GM10248 (cell line): ENCODE measurements at regions not wholly inside any gene's neighbourhood (a gene's known extent, or its start where the extent isn't known, plus 50 kb on each side); places are given as distances from the start of the nearest gene placed in this dataset.

Experiments used
- CTCF ChIA-PET: fragments of 300-600 bp; sonication (Branson Sonifier 250); formaldehyde crosslinking; extraction: SDS; loops from one replicate; lab custom pipeline; 2021; ENCODE audit warnings: antibody characterized with exemption; lab: Yijun Ruan, JAX
- POLR2A ChIA-PET: fragments of 350-650 bp; sonication (Branson Sonifier 250); formaldehyde crosslinking; extraction: SDS; loops from one replicate; lab custom pipeline; 2020; ENCODE audit warnings: antibody characterized with exemption; lab: Yijun Ruan, JAX
- DNase-seq: peaks from one replicate; pipeline ENCODE4 v3.0.0; 2012; ENCODE audit errors: extremely low spot score
- CTCF ChIP-seq: IDR thresholded peaks from 2 replicates; pipeline ENCODE4 v1.5.1; 2012; ENCODE audit warnings: mild to moderate bottlenecking, low read depth; ENCODE audit errors: extremely low read depth, missing control alignments, control extremely low read depth

DNA sequence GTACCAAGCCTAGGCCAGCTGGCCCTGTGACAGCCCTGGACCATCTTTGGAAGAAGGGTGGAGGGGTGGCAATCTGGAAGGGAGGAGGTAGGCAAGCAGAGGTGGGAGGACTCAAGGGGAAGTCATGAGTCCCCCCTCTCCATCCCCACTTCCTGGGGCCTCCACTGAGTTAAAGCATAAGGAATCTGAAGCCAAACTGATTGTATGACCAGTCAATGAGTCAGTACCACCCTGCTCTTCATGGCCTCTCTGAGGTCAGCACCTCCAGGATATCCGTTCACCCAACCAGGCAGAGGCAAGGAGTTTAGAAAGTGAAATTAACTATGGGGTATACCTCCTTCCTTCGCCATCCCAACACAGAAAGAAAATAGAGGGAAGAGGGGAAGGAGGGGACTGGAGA is 272.7 kb downstream of the SOX9 start:
- POLR2A ChIA-PET: no interaction called here
- no peak for DNase-seq
- CTCF ChIA-PET: no interaction called here

DNA sequence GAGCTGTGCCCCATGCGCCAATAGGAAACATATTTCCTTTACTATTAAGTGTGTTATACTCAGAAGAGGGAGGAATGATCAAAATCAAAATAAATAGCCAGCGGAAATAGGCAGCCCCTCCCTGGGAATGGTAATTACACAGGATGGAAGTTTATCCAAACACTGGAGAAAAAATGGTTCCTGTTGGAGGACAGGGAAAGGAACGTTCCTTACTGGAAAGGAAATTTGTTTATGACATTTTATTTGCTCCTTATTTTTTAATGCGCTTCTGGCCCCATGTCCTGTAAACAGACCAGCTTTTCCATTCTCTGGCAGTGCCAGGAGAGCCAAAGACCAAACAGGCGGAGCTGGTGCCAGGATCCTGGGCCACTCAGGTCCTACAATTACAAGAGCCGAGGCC is 273.7 kb downstream of the SOX9 start:
- DNase-seq: no peak
- POLR2A ChIA-PET: no interaction called here

More for the DNA sequence above, 272.7 kb downstream of the SOX9 start:
- no peak for TF ChIP-seq CTCF

DNA sequence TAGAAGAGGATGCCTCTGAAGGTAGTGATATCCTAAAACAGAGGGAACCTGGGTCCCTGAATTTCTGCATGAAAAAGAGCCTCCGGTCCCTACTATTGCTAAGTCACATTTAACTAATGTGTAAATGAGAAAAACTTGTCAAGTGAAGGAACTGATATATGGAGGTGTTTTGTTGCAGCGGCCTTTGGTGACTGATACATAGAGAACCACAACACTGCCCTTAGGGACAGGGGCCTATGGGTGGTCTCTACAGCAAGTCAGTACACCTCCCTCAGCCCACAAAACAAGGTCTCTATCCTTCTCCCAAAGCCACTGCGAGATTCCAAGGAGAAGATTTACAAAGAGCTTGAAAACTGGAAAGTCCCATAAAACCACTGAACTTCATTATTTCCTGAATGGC is 275.3 kb downstream of the SOX9 start:
- no peak for DNase-seq
- CTCF ChIA-PET: interaction anchor here (1.3 to 1.4 kb wide), 2 partner anchors 11 to 20 kb away, joined by 3 to 4 read pairs; no protein-coding TSS in a partner anchor
- TF ChIP-seq CTCF: no peak
- POLR2A ChIA-PET: no interaction called here

More for the DNA sequence above, 273.7 kb downstream of the SOX9 start:
- CTCF ChIA-PET: interaction anchor here (1.3 to 1.5 kb wide), 2 partner anchors 10 to 12 kb away, joined by 3 to 7 read pairs; no protein-coding TSS in a partner anchor
- no peak for TF ChIP-seq CTCF

DNA sequence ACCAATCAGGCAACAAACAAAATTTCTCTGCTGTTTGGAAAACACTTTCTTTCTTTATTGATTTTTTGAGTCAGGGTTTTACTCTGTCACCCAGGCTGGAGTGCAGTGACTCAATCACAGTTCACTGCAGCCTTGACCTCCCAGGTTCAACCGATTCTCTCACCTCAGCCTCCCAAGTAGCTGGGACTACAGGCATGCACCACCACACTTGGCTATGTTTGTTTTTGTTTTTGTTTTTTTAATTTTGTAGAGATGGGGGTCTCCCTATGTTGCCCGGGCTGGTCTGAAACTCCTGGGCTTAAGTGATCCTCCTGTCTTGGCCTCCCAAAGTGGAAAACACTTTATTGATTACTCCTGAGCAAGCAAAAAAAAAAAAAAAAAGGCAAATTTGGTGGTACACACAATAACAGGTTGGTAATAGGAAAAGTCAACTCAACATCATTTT is 276.4 kb downstream of the SOX9 start:
- CTCF ChIA-PET: interaction anchor here (1.3 kb wide), 1 partner anchor 21 kb away, joined by 3 read pairs; no protein-coding TSS in a partner anchor
- POLR2A ChIA-PET: no interaction called here
- DNase-seq: no peak
- TF ChIP-seq CTCF: no peak

DNA sequence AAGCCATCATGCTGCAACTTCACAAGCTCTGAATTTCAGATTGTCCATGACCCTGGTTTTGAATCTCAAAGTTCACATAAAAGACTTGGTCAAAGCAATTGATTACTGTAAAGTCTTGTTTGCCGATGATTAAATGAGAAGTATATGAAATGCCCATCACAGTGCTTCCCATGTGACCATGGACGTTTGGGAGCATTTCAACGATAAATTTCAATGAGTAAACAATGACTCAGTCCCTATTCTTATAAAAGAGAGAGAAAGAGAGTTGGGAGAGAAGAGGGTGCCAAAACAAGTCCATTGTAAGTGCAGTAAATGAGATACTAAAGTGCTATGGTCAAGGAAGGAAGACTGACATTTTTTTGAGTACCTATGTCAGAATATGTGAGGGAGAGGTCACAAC is 276.9 kb downstream of the SOX9 start:
- DNase-seq: no peak
- ChIA-PET POLR2A (no interaction called here), CTCF (no interaction called here)
- TF ChIP-seq CTCF: no peak

DNA sequence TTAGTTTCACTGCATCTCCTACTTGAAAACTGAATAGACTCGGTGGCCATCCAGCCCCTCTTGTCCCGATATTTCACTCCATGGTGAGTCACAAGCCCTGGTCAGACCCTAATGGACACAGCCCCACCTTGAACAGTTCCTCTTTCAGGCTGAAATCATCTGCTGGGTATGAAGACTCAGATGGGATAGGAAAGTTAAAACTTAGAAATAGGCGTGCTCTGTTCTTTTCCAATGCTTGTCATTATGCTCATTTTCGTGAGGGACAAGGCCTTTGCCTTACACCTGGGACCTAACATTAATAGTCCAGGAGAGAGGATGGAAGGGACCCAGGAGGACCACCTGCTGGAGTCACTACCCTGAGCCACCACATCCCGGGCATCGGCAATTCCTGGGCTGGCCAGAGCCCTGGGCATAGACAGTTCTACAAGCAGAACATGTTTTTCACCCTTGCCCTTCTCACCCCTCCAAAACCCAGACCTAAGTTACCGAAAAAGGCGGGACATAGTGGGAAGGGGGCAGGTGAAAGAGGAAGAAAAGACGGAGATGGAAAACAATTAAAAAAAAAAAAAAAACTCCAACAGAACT is 278.3 kb downstream of the SOX9 start:
- no peak for DNase-seq
- ChIA-PET CTCF (interaction anchor here (1.4 to 1.8 kb wide), 2 partner anchors 10 to 12 kb away, joined by 4 read pairs; no protein-coding TSS in a partner anchor), POLR2A (no interaction called here)
- no peak for TF ChIP-seq CTCF
